ENCODE measurements at regions not wholly inside any gene's neighbourhood (a gene's known extent, or its start where the extent isn't known, plus 50 kb on each side); places are given as distances from the start of the nearest gene placed in this dataset.
"Not testable (repeated sequence)": the region's sequence is repeated elsewhere in the genome, so short reads cannot be mapped to it uniquely, and the experiment has no call there.

DNA sequence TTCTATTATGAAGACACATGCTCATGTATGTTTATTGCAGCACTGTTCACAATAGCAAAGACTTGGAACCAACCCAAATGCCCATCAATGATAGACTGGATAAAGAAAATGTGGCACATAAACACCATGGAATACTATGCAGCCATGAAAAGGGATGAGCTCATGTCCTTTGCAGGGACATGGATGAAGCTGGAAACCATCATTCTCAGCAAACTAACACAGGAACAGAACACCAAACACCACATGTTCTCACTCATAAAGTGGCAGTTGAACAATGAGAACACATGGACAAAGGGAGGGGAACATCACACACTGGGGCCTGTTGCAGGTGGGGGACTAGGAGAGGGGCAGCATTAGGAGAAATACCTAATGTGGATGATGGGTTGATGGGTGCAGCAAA lies 77.9 kb upstream of the BCHE start:
- H3K27me3 ChIP-seq (ENCODE audit: insufficient read depth); CTCF ChIA-PET; H3K9ac ChIP-seq: not testable (repeated sequence)

DNA sequence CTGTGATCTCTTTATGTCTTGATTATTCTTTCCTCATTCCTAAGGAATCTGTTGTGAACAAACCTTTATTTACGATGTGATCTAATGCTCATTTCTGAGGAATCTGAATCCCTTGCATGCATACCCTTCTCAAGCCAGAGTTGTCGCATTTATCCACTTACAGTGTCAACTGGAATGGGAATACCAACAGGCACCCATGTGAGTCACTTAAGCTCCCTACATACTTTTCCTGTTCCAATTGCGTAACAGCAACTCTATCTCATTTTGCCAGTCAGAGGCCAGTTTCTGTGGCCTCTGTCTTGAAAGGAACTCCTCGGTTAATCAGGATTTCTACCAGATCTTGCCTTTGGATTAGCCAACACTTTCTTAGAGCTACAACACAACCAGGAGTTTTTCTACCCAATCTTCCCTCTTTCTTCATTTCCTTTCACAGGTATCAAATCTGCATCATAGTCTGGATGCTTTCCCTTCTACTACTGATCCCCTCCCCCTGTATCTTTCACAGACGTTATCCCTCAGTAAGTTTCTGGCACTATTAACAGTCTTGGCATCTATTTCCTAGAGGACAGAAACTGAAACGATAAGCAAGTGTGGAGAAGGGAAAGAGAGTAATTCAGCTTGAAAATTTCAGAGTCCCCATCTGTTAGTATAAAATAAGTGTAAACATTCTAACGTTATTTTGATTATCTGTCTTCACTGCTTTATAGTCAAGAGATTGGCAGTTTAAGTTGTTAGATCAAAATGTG lies 66.8 kb upstream of the BCHE start:
- WGBS (ENCODE audit: low lambda C conversion rate): 15% methylated on average over 7 of the region's 7 CpGs
- H3K27ac ChIP-seq (ENCODE audit: low read depth in 2 of 2, low read length in 1 of 2): no peak overlapping the region
- no peaks in the 10 kb centered on the region for H3K79me2 ChIP-seq (ENCODE audit: insufficient read depth)
- no peaks in the 10 kb centered on the region for H3K9me2 ChIP-seq
- DNase-seq: no peak
- CTCF ChIA-PET: no interaction called here
- H3K9ac ChIP-seq: no peak overlapping the region
- H3K4me1 ChIP-seq (ENCODE audit: control insufficient read depth in 1 of 2, insufficient read depth in 2 of 2, low read depth in 1 of 2, low read length in 1 of 2): no peaks in the 10 kb centered on the region
- POLR2A ChIA-PET: no interaction called here
- no peaks in the 10 kb centered on the region for H4K20me1 ChIP-seq (ENCODE audit: insufficient read depth)
- no peak overlapping the region for H2AFZ ChIP-seq (ENCODE audit: low read depth)
- no peak overlapping the region for H3K4me3 ChIP-seq (ENCODE audit: low read depth in 2 of 2, low read length in 1 of 2)
- no peaks in the 10 kb centered on the region for H3F3A ChIP-seq (replicated peaks; ENCODE audit: insufficient read depth)
- no peaks in the 10 kb centered on the region for H3K9me3 ChIP-seq
- no peak for TF ChIP-seq FOXM1 (IDR thresholded peaks at IDR 0.05; ENCODE audit: low read depth)
- TF ChIP-seq, protein P1, sequence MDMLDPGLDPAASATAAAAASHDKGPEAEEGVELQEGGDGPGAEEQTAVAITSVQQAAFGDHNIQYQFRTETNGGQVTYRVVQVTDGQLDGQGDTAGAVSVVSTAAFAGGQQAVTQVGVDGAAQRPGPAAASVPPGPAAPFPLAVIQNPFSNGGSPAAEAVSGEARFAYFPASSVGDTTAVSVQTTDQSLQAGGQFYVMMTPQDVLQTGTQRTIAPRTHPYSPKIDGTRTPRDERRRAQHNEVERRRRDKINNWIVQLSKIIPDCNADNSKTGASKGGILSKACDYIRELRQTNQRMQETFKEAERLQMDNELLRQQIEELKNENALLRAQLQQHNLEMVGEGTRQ (IDR thresholded peaks at IDR 0.05; ENCODE audit: borderline replicate concordance, low read depth, low read length): no peak
- TF ChIP-seq RCOR1 (IDR thresholded peaks at IDR 0.05; ENCODE audit: low read length): no peak
- TF ChIP-seq TAF1 (IDR thresholded peaks at IDR 0.05; ENCODE audit: borderline replicate concordance, low read depth, low read length): no peak
- no peak for TF ChIP-seq RAD21 (IDR thresholded peaks at IDR 0.05; ENCODE audit: low read length)
- no peak for TF ChIP-seq ELF1 (IDR thresholded peaks at IDR 0.05)
- TF ChIP-seq EZH2phosphoT487 (IDR thresholded peaks at IDR 0.05; ENCODE audit: borderline replicate concordance, low read depth): no peak
- TF ChIP-seq MEF2A (IDR thresholded peaks at IDR 0.05; ENCODE audit: borderline replicate concordance, low read depth): no peak
- TF ChIP-seq RXRA (IDR thresholded peaks at IDR 0.05; ENCODE audit: borderline replicate concordance, low read depth): no peak
- TF ChIP-seq CHD2 (IDR thresholded peaks at IDR 0.05; ENCODE audit: low read length, partially characterized antibody): no peak
- TF ChIP-seq YY1 (IDR thresholded peaks at IDR 0.05; ENCODE audit: low read depth): no peak
- TF ChIP-seq GABPA (IDR thresholded peaks at IDR 0.05; ENCODE audit: low read depth): no peak
- TF ChIP-seq FOXJ3 (CRISPR knock-in tag; IDR thresholded peaks at IDR 0.05): no peak
- H3K36me3 ChIP-seq (replicated peaks in 1 of 2; ENCODE audit: control insufficient read depth in 1 of 2, insufficient read depth in 2 of 2, low read length in 1 of 2): no peaks in the 10 kb centered on the region
- no peak overlapping the region for H3K4me2 ChIP-seq
- no peaks in the 10 kb centered on the region for H3K27me3 ChIP-seq (ENCODE audit: insufficient read depth)

More for the DNA sequence above, 77.9 kb upstream of the BCHE start:
- H3K9me2 ChIP-seq; H3K36me3 ChIP-seq (replicated peaks in 1 of 2; ENCODE audit: control insufficient read depth in 1 of 2, insufficient read depth in 2 of 2, low read length in 1 of 2); H3K9me3 ChIP-seq; POLR2A ChIA-PET; H3F3A ChIP-seq (replicated peaks; ENCODE audit: insufficient read depth); H3K79me2 ChIP-seq (ENCODE audit: insufficient read depth); H4K20me1 ChIP-seq (ENCODE audit: insufficient read depth); H3K4me1 ChIP-seq (ENCODE audit: control insufficient read depth in 1 of 2, insufficient read depth in 2 of 2, low read depth in 1 of 2, low read length in 1 of 2); DNase-seq; H2AFZ ChIP-seq (ENCODE audit: low read depth); H3K4me3 ChIP-seq (ENCODE audit: low read depth in 2 of 2, low read length in 1 of 2); H3K27ac ChIP-seq (ENCODE audit: low read depth in 2 of 2, low read length in 1 of 2); H3K4me2 ChIP-seq: not testable (repeated sequence)

DNA sequence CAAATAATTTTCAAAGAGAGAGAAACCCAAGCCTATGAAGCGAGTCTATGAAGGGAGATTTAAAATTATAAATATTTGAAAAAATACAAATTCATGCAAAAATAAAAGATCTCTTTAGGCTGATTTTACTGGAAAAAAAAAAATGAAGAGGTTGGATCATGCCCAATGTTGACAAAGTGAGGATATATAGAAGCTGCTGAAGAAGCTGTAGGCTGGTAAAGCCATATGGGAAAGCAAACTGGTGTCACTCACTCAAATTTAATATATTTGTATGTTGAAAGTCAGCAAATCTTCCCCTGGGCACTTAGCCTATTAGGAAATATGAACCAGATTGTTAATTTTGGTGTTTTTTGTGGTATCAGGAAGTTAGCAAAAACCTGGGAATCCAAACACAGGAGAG lies 61.8 kb upstream of the BCHE start:
- Histone ChIP-seq H3K4me1 (ENCODE audit: control insufficient read depth in 1 of 2, insufficient read depth in 2 of 2, low read depth in 1 of 2, low read length in 1 of 2) (no peaks in the 10 kb centered on the region; a peak in 1 of 4 replicates), H3K4me3 (ENCODE audit: low read depth in 2 of 2, low read length in 1 of 2) (no peak overlapping the region), H3K4me2 (no peak overlapping the region), H4K20me1 (ENCODE audit: insufficient read depth) (no peaks in the 10 kb centered on the region), H2AFZ (ENCODE audit: low read depth) (no peak overlapping the region), H3K9ac (no peak overlapping the region), H3K9me2 (no peaks in the 10 kb centered on the region), H3K36me3 (replicated peaks in 1 of 2; ENCODE audit: control insufficient read depth in 1 of 2, insufficient read depth in 2 of 2, low read length in 1 of 2) (no peaks in the 10 kb centered on the region), H3F3A (replicated peaks; ENCODE audit: insufficient read depth) (no peaks in the 10 kb centered on the region), H3K27me3 (ENCODE audit: insufficient read depth) (no peaks in the 10 kb centered on the region), H3K9me3 (no peaks in the 10 kb centered on the region), H3K79me2 (ENCODE audit: insufficient read depth) (no peaks in the 10 kb centered on the region), H3K27ac (ENCODE audit: low read depth in 2 of 2, low read length in 1 of 2) (no peak overlapping the region)
- no peak for DNase-seq
- ChIA-PET POLR2A (no interaction called here), CTCF (no interaction called here)
- 0% methylated on average over 1 of the region's 1 CpG for WGBS (ENCODE audit: low lambda C conversion rate)
- TF ChIP-seq RCOR1 (IDR thresholded peaks at IDR 0.05; ENCODE audit: low read length) (no peak), SIN3A (IDR thresholded peaks at IDR 0.05; ENCODE audit: borderline replicate concordance, low read depth, low read length) (no peak), TCF12 (IDR thresholded peaks at IDR 0.05) (no peak), FOXJ3 (CRISPR knock-in tag; IDR thresholded peaks at IDR 0.05) (no peak), JUND (IDR thresholded peaks at IDR 0.05) (no peak), TEAD4 (IDR thresholded peaks at IDR 0.05; ENCODE audit: borderline replicate concordance, insufficient read depth) (no peak), RAD21 (IDR thresholded peaks at IDR 0.05; ENCODE audit: low read length) (no peak), MEF2A (IDR thresholded peaks at IDR 0.05; ENCODE audit: borderline replicate concordance, low read depth) (no peak)
- TF ChIP-seq, protein P2, sequence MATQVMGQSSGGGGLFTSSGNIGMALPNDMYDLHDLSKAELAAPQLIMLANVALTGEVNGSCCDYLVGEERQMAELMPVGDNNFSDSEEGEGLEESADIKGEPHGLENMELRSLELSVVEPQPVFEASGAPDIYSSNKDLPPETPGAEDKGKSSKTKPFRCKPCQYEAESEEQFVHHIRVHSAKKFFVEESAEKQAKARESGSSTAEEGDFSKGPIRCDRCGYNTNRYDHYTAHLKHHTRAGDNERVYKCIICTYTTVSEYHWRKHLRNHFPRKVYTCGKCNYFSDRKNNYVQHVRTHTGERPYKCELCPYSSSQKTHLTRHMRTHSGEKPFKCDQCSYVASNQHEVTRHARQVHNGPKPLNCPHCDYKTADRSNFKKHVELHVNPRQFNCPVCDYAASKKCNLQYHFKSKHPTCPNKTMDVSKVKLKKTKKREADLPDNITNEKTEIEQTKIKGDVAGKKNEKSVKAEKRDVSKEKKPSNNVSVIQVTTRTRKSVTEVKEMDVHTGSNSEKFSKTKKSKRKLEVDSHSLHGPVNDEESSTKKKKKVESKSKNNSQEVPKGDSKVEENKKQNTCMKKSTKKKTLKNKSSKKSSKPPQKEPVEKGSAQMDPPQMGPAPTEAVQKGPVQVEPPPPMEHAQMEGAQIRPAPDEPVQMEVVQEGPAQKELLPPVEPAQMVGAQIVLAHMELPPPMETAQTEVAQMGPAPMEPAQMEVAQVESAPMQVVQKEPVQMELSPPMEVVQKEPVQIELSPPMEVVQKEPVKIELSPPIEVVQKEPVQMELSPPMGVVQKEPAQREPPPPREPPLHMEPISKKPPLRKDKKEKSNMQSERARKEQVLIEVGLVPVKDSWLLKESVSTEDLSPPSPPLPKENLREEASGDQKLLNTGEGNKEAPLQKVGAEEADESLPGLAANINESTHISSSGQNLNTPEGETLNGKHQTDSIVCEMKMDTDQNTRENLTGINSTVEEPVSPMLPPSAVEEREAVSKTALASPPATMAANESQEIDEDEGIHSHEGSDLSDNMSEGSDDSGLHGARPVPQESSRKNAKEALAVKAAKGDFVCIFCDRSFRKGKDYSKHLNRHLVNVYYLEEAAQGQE (IDR thresholded peaks at IDR 0.05; ENCODE audit: low read depth, low read length): no peak
- TF ChIP-seq, protein P3, sequence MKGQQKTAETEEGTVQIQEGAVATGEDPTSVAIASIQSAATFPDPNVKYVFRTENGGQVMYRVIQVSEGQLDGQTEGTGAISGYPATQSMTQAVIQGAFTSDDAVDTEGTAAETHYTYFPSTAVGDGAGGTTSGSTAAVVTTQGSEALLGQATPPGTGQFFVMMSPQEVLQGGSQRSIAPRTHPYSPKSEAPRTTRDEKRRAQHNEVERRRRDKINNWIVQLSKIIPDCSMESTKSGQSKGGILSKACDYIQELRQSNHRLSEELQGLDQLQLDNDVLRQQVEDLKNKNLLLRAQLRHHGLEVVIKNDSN (IDR thresholded peaks at IDR 0.05; ENCODE audit: borderline replicate concordance, low read depth): no peak
